8988T (cell line): ENCODE measurements at regions not wholly inside any gene's neighbourhood (a gene's known extent, or its start where the extent isn't known, plus 50 kb on each side); places are given as distances from the start of the nearest gene placed in this dataset.

Experiments used
- DNase-seq: peaks from one replicate; pipeline ENCODE4 v3.0.0; 2011

DNA sequence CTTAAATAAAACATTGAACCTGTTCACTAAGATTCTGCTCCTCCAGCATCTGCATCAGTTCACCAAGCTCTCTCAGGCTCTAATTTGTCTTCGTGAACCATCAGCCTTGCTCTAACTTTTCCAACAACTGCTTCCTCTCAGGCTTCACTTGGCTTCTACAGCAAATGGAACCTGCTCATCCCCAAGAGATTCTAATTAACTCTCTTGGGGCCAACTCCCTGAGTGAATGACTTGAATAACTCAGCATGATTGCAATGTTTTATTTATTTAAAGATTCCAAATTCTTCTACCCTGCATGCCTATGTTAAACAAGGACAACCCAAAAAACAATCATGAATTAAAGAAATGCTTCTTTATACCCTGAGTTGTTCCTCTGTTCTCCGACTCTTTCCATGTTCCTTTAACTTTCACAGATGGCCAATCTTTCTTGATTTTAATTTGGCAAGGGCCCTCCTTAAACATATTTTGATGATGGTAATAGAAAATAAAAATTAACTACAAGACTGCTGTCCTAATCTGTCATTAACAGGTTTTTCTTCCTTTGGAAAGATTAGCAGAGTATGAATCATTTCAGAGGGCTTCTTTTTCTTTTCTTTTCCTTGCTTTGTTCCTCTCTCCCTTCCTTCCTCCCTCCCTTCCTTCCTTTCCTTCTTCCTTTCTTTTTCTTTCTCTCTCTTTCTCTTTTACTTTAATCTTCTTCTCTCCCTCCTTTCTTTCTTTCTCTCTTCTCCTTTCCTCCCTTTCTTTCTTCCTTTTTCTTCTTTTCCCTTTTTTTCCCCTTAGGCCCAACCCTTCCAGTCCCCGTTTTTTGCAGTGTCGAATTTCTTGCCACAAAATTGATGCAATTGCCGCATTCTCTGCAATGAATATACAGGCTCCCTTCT lies 195.0 kb upstream of the RHOBTB1 start:
- DNase-seq = no peak

DNA sequence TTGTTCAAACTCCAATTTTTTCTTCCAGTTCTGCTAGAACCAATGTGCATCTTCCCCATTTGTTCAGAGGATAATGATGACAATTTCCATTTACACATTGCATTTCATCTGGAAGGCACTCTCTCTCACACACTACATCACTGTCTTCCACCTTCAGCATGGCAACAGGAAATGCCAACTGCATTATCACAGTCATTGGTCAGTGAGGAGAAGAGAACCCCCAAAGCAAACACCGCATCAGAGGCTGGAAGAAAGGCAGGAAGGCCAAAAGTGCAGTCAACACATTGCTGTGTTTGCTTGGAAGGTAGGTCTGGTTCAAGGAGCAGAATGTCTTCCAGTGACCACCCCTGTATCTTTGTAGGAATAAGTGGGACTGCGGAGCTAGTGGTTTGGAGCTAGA lies 192.2 kb upstream of the RHOBTB1 start:
- DNase-seq = no peak

DNA sequence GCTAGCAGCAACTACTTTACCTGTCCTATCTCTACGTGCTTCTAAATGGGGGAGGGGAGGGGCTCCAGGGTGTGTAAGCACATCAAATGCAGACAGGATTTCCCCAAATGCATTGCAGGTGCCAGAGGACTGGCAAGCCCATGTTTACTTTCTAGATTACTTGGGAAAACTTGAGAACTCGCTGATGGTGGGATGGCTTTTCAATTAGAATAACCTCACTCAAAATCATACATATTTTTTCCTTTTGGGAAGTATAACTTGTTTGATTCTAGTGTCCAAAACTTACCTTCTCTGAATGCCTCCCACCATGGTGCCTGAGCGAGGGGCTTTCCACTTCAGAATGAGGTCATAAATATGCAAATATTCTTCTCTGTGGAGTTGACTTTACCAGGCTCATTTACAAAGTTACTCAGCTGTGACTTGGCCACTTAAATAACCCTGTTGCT lies 191.3 kb upstream of the RHOBTB1 start:
- no peak for DNase-seq

DNA sequence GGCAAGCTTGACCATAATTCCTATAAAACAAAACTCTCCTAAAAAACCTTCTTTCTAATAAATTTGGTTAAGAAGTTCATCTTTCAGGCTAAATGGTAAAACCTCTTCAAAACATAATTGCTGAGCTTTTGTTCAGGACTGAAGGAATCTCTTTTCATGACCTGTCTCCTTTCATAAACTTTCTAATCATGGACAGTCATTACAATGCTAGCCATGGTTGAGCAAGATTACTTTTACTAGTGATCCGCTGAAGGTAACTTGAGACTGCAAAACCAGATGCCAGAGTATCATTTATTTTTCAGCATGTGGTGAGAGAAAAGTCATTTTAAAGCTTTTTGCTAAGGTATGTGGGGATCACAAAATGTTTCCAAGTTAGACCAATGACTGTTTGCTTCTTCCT lies 186.4 kb upstream of the RHOBTB1 start:
- DNase-seq = no peak

DNA sequence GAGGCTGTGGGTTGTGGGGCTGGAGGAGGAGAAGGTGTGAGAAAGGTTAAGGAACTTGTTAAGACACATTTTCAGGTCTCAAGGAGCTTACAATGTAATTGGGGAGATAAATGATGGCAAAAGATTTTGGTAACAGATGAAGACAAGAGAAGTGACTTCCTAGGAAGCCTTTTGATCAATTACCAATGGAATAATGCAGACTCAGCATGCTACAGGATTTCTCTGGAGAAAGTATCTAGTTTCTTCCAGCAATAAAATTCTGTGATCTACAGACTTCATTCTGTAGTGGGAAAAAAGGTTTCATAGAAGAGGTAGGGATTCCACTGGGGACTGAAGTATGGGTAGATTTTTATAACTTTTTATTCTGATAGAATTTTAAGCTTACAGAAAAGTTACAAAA lies 184.2 kb upstream of the RHOBTB1 start:
- no peak for DNase-seq

DNA sequence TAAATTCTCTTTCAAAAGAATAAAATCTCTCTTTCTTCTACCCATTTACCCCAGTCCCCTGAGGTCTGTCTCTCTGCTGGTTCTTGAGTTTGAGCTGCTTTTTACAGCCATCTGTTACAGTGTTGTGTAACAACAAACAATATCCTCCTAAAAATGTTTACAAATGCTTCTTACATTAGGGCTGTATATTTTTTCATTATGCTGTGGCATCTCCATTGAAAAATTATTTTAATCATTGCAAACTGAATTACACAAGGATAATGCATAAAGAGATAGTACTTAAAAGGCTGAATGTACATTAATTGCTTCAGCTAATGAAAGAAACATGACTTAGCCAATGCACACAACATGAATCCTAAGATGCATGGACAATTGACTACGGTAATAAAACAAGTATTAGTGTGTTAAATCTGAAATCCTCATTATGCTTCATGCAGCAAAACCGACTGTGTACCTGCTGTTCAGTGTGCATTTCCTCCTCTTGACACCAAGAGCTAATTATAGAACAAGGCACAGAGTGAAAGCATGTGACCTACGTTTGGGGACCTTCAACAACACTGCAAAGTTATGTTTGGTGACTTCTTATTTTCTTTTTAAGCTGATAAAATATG lies 181.7 kb upstream of the RHOBTB1 start:
- no peak for DNase-seq

DNA sequence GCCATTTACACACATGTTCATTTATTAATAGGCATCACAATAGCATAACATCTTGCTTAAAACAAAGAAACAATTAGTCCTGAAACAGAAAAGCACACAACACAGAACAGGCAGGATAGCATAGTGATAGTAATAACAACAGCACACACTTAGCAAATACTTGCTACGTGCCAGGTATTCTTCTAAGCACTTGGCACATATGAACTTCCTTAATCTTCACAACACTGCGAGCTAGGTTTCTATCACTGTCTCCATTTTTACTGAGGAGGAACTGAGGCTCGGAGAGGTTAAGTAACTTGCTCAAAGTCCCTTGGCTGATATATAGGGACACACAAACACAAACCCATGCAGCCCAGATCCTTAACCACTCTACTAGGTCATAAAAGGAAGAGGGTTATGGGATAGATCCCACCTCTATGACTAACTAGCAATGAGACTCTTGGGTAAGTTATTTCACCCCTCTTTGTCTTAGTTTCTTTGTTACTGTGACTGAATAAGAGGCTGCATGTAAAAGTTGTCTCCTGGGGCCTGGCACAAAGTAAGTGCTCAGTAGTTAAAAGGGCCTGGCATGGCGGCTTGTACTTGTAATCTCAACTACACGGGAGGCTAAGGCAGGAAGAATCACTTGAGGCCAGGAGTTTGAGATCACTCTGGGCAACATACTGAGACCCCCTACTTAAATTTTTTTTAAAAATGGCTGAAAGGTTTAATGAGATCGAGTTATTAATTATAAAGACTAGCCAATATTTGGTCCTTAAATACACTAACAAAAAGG lies 181.0 kb upstream of the RHOBTB1 start:
- no peak for DNase-seq

DNA sequence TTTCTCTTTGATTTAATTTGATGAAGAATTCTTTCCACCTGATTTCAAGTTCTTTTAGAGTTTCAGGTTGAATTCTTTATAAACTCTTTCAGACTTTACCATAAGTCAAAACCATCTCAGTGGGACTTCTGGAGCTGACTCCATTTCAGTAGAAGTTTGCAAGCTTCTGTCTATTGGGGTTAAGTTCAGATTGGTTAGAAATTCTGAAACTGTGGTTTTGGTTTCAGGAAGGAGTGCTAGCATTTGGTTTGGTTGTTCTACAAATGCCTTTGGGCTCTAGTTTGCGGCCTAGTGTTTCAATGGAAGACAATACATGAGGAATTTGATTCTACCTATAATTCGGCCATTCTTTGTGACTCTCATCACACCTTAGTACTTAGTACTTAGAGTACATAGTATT lies 176.8 kb upstream of the RHOBTB1 start:
- no peak for DNase-seq

DNA sequence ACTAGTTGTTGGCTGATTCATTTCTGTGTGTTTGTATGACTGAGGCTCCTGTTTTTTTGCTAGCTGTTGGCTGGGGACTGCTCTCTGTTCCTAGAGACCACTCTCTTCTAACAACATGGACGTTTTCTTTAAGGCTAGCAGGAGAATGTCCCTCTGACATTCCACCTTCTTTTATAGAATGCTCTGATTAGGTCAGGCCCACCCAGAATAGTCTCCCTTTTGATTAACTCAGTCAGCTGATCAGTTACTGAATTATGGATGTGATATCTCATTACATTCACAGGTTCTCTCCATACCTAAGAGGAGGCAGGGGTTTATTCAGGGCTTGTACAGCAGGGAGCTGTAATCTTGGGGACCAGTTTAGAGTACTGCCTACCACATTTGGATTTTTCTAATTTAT lies 175.6 kb upstream of the RHOBTB1 start:
- DNase-seq = no peak

DNA sequence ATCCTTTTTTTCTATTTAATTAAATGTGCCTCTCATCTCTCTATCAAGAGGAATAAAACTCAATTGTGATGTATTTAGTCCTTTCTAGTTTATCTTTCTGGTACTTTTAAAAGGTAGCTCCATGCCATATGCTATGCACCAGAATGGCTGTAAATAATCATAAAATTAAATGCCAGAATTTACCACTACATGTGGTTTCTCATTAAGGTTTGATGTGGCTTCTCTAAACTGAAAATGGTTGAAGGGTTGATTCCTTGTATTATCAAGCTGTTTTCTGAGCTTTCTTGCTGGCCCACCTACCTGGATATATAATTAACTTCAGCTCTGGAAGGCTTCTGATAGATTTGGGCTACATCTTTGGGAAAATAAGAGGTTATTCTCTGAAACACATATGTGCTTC lies 171.9 kb upstream of the RHOBTB1 start:
- no peak for DNase-seq

DNA sequence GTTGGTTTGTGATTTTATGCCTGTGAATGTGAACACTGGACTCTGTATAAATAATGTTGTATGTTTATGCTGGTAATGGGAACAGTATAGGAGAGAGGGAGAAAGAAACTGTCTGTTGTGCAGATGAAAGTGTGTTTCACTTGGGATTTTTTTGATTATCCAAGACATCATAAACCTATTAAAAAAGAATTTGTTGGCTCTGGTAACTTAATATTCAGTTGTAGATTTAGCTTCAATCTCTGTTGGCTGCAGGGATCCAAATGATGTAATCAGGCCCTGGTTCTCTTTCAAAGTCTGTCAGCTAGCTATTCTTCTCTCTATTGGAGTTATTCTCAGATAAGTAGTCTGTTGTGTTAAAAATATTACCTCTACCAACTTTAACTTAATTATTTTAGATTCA lies 168.8 kb upstream of the RHOBTB1 start:
- no peak for DNase-seq

DNA sequence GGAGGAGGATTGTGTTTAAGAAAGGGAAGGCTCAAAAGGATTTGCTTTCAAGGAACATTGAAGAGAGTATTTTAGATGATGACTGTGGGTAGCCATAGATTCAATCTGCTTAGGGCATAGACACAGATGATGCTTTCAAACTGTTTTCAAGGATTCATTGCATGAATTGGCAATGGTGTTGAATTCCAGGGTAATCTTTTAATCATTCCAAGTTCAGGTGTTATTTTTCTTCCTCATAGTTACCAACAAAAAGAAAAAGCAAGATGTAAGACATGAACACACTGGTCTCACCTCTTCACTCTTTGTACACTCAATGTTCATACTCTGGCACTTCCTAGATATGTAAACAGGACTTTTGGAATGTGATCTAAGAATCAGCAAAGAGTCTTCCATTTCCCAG lies 167.0 kb upstream of the RHOBTB1 start:
- DNase-seq = no peak

DNA sequence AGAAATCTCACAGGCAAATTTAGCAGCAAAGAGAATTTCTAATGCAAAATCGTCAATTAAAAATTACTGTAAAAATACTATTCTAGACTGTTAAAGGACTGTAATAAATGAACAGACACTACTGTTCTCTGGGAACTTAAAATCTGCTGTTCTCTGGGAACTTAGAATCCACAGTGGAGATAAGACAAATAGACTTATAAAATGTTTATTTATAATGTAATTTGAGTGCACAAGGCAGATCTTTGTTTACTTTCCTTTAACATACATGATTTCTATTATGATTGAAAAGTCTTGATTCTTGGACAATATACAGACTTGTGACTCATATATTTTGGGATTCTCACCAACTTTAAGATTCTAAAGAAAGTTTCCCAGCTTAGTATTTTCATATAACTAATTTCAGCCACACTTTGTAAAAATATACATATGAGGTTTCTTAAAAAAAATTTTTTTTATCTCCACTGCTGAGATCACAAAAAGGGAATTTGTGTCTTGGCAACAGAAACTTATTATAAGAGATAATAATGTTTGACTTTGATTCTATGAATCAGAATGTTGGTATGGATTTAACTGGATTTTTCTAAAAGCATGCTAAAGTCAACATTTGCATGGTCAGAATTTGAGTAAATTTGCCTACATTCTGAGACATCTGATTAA lies 166.3 kb upstream of the RHOBTB1 start:
- DNase-seq = no peak

DNA sequence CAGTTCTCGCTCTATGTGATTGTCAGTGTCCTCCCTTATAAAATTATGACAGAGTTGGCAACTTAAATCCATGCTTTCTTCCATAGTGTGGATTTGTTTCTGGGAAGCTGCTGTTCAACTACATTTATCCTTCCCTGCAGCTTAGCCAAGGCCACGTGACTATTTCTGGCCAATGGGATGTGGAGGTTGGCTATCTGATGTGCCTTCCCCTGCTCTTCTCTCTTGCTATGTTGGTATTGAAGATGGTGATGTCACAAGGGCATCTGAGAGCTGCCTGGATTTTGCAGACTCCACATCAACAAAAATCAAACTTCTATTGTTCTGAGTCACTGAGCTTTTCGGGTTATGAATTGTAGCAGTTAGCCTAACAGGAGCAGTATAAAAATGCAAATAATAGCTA lies 164.9 kb upstream of the RHOBTB1 start:
- no peak for DNase-seq

DNA sequence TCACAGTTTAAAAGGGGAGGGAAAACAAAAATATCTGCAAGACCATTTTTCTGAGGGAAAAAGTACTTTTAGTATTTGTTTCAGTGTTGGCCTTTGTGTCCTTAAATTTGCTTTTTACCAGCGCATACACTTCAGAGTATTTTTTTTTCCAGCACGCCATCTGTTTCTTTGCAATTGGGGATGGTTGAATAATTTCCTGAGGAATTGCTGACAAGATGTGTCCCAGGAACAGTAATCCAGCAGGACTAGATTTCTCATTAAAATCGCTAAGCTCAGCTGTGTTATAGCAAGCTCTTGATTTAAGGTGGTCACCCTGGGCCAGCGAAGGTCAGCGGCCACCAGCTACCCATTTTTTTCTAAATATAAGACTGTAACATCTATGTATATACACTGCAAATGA lies 156.9 kb upstream of the RHOBTB1 start:
- DNase-seq = no peak

DNA sequence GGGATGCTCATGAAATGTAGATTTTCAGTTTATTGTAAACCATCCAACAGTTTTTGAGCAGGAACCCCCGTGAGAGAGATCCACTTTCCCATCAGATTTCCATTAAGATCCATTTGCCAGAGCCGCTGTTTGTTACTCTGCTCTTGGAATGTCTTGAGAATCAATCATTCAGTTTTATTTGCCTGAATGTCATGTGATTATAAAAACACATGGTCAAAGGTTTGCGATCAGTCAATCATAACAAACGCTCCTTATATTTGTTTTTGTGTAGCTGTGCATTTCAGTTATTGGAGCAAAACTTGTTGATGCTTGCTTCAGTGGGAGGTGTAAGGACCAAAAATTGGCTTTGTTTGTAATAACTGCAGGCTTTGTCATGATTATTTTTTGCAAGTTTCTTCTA lies 155.8 kb upstream of the RHOBTB1 start:
- no peak for DNase-seq

DNA sequence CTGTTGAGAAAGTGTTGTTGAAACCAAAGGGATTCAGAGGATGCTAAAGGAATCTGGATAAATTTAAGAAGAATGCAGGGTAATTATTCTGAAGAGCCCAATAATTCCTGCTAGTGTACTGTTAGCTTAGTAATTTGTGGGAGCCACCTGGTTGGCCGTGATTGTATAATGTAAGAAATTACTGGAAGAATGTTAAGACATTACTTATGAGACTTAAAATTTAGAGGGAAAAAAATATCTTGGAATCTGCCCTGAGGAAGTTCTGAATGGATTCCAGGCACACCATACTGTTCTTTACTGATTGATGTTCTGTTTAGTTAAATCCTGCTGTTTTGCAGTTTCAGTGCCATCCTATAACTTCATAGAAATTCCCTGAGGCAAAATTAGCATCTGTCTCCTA lies 155.0 kb upstream of the RHOBTB1 start:
- no peak for DNase-seq

DNA sequence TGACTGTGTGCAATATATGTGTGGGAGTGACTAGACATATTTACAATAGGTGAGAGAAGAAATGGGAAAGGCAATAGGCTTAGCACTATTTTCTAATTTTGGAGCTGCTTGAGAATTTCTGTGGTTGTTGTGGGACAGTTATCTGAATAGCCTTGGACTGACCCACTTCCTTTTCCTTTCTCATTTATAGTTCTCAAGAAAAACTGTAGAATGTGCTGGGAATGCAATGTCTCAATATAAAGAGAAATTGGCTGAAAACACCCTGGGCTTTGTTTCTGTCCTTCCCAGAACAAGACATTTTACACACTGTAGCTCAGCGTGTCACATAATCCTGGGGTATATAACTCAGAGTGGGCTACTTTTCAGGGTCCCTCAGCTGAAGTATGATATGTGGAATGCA lies 153.0 kb upstream of the RHOBTB1 start:
- no peak for DNase-seq

DNA sequence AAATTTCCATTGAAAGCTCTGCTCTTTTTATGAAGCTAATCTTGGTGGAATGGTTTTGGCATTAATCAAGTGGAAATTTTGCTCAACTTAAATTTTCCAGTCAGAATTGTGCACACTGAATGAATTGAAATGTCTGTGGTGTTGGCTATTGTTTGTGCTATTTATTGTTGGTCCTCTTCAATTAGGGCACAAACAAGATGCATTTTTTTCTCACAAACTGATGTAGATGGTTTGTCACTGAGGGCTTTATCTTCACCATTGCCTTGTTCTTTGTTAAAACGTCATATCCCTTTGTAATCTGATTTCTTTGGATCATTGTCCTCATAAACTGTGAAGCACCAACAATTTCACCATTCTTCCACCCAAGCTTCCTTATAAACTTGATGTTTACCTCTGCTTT lies 152.1 kb upstream of the RHOBTB1 start:
- DNase-seq = no peak

DNA sequence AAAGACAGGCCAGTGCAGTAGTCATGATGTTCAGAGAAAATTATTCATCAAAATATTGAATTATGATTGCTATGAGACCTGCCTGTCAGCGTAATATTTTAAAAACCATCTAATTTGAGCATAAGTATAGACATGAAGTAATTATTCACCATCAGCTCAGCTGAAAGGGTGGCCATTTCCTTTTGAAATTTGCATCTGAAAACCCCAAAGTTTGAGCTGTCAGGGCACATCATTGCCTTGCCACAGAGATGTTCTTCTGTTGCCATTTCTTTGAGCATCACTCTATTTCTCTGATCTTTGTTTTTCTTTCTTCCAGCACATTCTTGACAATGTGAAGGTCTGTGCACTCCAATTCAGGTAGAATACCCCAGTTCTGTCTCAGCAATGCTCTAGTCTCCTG lies 147.5 kb upstream of the RHOBTB1 start:
- no peak for DNase-seq

DNA sequence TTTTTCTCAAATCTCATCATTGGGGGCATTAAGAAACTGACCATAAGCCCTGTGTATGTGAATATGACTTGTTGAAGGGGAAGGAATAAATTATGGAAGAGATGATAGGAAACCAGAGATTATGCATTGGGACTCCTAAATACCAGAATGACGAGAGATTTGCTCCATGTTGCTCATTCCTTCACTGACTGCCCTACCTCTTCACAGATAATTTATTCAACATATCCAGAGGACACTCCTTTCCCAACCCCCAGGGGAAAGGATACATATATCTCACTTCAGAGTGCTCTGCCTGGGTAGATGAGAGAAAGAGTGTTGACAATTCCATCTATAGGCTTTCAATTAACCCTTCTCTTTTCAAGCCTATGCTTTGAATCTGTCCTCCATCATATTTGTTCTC lies 145.3 kb upstream of the RHOBTB1 start:
- no peak for DNase-seq

DNA sequence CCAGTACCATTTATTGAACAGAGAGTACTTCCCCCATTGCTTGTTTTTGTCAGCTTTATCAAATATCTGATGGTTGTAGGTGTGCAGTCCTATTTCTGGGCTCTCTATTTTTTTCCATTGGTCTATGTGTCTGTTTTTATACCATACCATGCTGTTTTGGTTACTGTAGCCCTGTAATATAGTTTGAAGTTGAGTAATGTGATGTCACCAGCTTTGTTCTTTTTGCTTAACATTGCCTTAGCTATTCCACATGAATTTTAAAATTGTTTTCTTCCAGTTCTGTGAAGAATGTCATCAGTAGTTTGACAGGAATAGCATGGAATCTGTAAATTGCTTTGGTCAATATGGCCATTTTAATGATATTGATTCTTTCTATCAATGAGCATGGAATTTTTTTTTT lies 140.5 kb upstream of the RHOBTB1 start:
- DNase-seq = no peak

DNA sequence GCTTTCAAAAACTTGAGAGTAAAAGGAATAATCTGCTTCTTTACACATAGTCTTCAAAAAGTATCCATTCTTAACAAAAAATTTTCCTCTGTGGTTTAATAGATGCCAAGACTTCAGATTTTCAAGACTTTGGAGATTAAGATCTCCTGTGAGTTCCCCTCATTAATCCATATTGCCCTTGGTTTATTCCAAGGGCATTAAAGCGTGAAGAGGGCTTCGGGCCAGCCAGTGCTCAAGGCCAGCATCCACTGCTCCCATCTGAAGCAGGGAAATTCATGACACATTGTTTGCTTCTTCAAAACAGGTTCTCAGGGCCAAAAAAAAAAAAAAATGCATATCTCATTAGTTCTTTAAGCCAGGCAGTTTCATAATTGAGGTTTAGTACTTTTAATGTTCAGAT lies 137.3 kb upstream of the RHOBTB1 start:
- DNase-seq = no peak
